Stimulated activated CD8-positive, alpha-beta memory T cell treated with anti-CD3 and anti-CD28 coated beads, Interleukin-12 subunit alpha, Interleukin-12 subunit beta, amount 100 ng/mL, for 24 hours (primary cell): ENCODE measurements at regions not wholly inside any gene's neighbourhood (a gene's known extent, or its start where the extent isn't known, plus 50 kb on each side); places are given as distances from the start of the nearest gene placed in this dataset.

Source experiments
- DNase-seq: peaks from one replicate; pipeline ENCODE4 v3.0.0-alpha.2; 2020; ENCODE audit errors: extremely low read depth

DNA sequence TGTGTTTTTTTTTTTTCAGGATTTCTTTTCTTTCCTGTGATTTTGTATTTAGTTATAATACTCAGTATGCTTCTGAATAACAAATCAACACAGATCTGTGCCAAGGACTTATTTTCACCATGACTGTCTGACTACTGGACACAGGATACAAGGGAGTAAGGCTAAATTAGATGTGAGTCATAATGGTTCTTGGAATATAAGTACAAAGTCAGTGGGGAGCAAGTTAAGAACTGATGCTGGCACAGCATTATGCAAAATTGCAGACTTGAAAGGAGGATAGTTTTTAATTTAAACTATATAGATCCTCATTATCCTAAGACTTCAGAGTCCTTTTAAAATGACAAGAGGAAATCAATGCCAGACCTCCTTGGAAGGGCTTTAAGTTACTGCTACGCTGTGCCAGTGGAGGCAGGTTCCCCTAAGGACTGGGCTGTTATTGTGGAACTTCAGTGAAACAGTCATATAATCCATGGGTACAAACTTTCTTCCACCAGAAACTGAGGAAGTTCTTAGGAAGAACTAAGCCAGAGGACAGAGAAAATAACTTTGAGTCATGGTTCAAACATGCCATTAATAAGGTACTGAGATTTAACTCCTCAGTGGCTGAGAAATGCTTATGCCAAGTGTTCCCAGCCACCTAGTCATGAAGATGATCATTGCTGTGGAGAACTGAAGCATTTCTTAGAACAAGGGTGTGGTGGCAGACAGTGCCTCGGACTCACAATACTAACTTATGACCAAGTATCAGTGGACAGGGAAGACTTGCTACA lies 531.2 kb downstream of the HTR7 start:
- DNase-seq, result no peak

DNA sequence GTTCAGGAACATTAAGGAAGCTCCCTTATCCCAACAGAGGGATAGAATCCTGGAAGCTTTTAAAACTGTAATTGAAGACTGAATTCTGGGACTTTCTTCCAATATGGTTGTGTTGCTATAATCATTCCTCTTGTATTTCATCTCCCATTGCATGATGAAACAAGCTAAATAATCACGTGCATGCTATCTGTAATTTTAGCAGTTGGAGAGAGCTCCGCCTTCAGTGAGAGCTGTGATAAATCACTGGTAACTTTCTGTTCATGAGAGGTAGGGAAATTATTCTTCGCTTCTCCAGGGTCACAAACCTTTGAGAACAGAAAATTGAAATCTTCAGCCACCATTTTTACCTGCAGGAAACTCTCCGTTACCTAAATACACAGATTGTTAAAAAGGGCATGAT lies 530.2 kb downstream of the HTR7 start:
- no peak for DNase-seq

DNA sequence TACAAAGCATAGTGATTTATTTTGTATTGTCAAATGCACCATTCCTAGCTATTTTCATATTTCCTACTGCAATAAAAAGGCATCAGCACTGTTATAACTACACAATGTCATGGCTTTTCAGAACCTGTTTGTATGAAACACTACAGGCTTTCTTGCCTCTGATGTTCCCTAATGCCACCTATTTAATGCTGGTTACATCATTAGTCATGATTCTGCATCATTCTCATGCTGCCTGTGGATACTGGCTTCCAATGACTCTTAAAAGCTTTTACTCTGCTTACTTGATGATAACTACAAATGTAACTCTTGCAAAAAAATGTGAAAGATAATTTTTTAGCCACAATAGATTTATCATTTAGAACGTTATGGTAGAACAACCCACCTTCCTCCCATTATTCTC lies 529.4 kb downstream of the HTR7 start:
- DNase-seq, result no peak

DNA sequence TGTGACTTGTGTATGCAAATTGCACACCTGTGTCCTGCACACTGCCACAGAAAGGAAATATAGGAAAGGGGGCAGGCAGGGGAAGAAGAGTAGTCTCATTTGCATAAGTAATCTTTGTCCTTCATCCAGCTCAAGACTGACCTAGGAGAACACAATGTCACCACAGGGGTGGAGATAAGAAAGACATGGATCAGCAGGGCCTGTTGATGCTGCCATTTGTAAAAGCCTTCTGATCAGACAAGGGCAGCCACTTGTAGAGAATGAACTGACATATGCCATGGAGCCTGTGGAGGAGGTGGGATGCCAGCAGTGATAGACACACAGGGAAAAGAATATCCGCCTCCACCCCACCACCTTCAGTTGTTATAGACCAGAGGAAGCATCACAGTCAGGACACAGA lies 528.9 kb downstream of the HTR7 start:
- DNase-seq, result no peak

DNA sequence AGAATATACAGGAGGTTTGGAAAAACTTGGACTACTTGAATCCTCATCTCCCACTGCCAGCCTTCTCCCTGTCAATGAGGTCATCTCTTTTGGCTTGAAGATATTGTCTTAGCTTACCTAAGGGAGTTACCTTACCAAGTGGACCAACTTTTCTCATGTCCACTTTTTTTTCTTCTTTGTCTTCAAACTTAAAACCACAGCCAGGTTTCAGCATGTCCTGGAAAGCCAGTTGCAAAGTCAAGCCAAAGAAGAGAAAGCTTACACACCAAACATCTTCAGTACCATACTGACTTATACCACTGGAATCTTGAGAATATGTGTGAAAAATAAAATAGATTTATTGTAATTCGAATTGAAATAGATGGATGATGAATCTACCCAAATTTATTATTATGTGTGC lies 520.5 kb downstream of the HTR7 start:
- DNase-seq, result no peak

DNA sequence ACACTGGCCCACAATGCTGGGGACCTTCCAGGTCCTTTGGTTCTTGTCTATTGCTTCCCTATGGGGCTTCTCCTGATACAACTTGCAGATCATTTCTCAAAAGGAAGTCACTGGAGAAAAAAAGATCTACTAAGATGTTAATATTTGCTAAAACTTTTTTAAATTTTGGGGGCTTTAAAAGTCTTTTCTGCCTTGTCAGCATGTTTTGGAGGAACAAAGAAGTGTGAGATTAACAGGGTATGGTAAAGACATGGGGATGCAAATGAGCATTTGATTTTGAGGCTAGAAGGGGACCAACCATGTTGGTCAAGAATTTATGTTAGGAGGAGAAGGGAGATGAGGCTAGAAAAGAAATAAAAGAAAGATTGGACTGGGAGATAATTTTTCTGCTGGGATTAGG lies 515.4 kb downstream of the HTR7 start:
- DNase-seq, result no peak

DNA sequence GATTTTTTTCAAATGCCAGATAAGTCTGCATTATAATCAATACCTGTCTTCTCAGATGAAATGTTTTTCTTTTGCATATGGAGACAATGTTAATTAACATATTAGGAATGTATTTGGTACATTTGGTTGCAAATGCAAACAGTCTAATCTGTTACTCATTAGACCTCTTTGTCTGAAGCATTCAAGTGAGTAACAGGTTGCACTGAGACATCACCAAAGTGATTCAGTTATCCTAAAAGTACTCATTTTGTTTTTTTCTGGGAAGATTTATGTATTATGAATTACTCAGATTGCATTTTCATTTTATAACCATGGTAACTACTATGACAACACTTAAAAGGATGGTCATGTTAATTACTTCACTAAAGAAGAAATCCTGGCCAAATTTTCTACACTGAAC lies 513.6 kb downstream of the HTR7 start:
- no peak for DNase-seq

DNA sequence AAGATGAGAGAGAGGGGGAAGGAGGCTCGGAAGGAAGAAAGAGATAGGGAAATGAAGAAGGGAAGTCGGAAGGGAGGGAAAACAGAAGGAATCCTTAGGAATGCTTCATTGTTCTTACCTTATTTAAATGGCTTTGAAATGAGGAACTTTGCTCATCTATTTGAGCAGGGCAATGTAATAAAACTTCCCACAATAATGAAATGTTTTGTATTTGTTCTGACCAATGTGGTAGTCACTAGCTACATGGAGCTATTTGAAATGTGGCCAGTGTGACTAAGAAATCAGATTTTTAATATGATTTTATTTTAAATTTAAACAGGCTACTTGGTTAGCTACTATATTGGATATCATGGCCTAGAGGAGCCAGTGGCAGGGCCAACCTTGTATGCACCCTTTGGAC lies 510.6 kb downstream of the HTR7 start:
- DNase-seq, result no peak

DNA sequence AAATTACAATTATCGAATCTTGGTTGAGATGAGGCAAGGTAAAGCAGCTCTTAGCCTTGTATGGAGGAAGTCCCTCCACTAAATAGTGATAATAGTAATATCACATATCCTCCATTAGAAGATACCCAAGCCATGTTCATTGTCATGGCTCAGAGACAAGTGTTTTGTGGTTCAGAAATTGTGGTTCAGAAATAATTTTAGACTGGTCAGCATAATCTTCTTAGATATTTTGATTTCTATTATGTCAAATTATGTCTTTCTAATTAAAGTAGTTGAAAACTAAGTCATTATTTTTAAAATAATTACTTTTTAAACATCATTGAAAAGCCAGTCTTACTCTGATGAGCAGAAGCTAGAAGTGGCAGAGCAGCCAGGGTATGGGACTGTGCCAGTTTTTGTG lies 507.7 kb downstream of the HTR7 start:
- DNase-seq, result no peak

DNA sequence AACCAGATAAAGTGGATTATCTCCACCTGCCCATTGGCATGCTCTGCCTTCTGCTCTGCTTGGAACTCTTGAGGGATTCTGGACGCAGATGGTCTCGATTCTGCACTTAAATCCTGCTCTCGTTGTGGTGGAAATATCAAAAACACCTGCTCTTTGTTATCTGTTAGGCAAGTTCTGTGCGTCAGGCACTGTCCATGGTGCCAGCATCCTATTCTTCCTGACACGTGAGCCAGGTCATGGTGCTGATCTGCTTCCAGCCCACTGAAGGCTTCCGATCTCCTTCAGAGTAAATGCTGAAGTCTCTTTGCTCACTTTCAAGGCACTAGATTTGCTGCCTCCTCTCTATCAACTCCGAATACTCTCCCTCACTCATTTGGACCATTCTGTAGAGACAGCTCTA lies 505.6 kb downstream of the HTR7 start:
- no peak for DNase-seq

DNA sequence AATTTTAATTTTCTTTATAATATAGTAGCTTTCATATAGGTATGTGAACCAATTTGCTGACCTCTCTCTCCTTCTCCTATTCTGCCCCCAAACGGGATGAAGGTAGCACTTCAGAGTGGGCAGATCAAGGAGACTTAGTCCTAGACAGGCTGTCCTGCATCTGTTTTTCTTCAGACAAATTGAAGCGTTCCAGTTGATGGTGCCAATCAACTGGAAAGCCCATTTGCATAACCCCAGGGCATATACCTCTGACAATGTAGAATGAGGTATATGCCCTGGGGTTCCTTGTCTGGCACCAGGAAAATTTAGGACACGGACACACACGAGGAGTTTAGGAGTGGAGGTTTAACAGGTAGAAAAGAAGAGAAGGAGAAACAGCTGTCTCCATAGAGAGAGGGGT lies 502.9 kb downstream of the HTR7 start:
- no peak for DNase-seq

DNA sequence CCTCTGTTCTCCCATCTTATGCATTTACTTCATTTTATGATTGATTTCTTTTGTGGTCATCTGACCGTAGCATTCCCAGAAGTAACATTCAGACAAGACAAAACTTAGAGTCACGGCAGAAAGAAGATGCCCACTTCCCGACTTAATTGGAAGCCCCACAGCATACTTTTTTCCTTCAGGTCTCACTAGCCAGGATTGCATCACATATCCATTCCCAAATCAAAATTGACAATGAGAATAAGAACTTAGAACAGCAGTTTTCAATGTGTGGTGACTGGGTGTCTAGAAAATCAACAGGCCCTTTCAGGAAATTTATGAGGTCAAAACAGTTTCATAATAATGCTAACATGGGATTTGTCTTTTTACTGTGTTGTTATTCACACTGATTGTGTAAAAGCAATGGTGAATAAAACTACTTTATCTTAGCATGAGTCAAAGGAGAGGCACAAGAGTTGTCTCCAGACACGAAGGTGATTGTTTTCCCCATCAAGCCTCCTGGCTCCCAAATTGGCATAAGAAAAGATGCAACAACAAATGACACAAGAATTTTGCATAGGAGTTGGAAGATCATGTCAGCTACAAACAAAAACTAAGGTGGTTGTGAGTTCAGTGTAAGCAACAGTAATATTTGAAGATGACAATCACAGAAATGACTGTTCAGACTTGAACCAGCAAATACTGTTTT lies 493.9 kb downstream of the HTR7 start:
- no peak for DNase-seq

DNA sequence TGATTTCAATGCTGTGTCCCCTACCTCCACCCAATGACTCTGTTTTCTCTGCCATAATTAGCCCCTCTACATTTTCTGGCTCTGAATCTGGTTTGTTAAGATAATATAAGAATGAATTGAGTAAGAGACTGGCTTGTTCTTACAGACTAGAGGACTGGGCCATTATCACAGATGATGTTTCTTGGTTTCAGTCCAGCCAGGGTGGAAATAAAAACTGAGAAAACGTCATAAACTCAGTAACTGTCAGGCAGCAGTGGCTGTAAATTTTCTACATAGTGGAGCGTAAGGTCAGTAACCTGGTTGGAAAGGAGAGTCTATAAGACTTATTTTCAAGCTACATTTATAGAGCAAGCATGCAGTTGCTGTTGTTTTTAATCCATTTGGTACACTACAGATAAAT lies 485.4 kb downstream of the HTR7 start:
- DNase-seq, result no peak

DNA sequence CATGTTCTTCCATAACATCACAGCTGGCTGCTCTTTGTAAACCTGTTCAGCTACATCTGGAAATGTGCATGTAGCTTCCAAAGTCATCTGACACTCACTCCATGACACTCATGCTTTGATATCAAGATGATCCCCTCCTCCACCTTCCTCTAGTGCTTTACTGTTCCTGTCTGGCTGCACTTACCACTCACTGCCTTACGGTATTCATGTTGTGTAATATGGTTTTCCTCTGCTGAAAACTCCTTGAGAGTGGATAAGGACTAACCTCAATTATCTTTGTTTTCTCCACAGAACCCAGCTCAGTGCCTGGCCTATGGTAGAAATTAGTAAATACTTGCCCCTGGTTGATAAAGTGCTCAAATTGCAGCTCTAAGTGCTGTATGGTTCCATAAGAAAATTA lies 483.9 kb downstream of the HTR7 start:
- no peak for DNase-seq

DNA sequence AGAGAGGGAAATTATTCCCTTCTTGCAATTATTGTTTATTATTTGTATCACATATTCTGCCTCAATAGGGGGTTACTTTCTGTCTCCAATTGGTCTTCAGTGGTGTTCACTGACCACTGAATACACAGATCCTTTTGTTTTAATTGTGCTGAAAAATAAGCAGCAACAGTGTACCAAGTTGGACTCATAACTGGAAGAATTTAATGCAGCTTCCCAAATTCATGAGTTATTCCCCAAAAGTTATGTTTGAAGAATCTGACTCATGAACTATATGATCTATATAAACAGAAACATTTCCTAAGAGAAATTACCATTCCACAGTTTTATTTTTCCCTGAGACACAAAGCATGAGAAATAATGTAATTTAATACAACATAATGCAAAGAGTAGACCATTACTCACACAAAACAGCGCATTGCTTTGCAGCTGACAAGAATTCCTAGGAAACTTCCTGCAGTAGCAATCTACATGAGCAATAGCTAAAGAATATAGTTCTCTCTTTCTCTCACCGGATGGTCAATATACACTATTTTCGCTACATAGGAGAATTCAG lies 479.2 kb downstream of the HTR7 start:
- no peak for DNase-seq

DNA sequence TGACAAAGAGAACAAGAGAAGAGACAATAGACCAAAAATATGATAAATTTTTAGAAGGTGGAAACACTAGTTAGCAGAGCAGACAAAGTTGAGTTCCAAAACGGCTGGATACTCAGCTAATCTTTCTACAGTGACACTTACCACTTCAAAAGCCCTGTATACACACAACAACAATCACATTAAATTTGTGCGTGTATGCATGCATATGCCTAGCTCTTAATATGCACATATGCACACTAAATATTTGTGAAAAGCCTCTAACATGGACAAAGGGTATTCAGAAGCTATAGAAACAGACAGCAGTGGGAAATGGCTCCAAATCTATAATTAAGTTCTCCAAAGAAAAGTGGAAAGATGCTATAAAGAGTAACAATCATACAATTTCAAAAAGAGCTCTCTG lies 476.4 kb downstream of the HTR7 start:
- no peak for DNase-seq

DNA sequence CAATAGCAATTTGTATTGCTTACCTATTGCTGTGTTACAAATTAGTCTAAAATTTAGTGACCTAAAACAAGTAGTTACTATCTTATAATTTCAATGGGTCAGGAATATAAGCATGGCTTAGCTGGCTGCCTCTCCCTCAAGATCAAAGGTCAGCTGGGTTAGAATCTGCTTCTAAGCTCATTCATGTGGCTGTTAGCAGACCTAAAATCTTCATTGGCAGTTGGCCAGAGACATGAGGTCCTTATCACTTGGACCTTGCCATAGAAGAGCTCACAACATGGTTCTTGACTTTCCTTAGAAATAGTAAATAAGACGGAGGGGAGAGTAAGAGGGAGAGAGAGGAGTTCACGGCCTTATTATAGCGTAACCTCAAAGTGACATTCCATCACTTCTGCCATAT lies 468.0 kb downstream of the HTR7 start:
- DNase-seq, result no peak

DNA sequence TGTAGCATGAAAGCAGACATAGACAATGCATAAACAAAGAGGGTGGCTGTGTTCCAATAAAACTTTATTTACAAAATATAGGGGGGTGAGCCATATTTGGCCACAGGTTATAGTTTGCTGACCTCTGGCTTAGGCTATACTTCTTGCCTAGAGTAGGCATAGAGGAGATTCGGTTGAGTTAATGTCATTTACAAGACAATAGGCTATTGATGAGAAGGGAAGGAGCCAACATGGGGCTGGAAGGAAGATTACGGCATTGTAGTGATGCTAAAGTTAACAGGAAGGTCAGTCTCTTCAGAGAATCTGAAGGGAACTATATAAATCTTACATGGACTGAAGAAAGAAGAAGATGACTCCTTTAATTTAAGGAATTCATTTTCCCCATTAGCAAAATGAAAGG lies 463.5 kb downstream of the HTR7 start:
- no peak for DNase-seq

DNA sequence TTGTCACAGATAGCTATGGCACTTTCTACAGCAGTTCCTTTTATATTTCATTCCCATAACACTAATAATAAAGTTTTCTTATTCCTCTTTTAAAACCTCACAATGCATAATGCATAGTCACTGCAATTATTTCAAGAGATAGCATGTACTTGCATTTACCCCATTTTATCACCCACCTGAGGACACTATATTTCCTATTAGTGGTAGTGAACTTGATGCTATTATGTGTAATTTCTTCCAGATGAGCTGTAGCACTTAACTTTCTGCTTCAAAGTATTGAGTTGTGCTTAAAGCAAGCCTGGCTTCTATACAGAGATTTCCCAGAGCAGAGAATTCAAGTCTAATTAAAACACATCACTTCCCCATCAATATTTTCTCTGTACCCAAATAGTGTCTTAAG lies 461.1 kb downstream of the HTR7 start:
- no peak for DNase-seq

DNA sequence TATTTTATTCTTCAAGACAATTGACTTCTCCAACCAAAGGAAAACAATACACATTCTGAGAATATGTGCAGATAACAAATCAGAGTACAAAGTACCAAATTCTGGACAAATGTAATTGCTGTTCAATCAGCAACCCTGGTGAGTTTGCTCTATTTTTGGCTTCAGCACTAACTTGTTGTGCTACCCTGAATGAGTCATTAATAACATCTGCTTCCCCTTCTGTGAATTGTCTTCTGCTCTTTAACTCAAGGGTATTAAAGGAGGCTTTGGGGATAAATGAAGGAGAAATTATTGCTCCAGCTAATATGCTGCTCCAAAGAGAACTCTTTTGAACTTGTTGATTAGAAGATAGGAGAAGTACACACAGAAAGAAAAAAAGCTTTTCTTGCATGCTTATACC lies 459.3 kb downstream of the HTR7 start:
- DNase-seq, result no peak

DNA sequence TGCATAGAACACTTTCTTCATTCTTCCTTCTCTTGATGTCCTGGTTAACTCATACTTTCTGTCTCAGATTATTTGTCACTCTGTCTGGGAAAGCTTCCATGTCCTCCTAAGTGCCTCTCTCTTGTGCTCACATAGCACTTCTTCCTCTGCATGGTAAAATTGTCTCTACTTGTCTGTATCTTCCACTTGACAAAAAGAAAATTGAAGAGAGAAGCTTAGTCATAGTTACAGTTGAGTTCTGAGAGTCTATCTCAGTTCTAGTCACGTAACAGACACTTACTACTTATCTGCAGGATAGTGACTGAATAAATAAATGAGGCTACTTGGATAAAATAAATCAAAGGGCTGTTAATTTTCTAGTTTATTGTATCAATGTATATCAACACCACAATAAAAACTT lies 458.1 kb downstream of the HTR7 start:
- no peak for DNase-seq

DNA sequence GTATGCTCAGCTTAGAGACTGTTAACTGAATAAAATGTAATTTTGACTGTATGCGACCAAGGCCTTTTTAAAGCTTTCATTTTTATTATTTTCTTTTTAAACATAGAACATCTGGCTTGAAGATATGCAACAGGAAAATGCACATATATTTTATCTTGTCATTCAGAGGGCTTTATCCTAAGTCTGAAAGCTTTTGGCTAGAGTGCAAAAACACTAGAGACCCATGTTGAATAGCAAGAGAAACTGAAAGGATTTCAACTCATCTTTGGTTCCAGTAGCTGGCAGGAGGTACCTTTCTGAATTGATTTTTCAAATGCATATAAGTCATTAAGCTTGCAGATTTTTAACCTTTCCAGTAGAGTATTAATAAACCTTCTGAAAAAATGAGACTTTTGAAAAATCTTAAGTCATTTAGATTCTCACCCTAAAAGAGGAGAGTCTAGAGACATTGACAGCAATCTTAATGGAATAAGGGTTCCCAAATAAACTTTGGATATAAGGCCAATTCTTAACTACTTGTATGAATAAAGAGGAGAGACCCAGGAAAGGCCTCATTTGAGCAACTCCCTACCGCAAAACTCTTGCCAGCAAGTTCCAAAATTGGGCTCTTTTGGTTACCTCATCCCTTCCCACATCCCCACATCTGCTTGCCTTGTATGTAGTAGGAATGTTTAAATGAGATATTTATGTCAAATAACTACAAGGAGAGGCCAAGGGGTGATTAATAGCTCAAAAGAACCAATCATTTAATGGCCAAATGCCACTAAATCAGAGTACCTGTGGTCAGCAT lies 454.4 kb downstream of the HTR7 start:
- DNase-seq, result no peak

DNA sequence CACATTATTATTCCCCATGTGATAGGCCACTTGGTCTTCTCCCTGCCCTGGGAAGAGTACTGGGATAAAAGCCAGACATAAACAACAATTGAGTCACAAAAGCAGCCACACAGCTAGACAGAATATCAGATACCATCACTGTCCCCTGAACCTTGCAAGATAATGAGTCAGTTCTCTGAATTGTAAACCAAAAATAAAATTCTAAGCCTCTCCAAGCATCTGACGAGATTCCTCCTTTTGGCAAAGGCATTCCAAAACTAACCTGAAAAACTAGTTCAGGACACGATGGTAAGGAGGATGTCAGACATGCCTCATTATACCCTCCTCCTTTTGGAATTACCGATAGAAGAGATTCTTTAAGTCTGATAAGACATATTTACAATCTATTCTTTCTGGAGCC lies 450.7 kb downstream of the HTR7 start:
- DNase-seq, result no peak
